Transverse colon (tissue), 3 donors: ENCODE measurements at regions not wholly inside any gene's neighbourhood (a gene's known extent, or its start where the extent isn't known, plus 50 kb on each side); places are given as distances from the start of the nearest gene placed in this dataset.

Experiments
- POLR2A ChIP-seq: fragments of 450-650 bp; IDR thresholded peaks from one replicate; pipeline ENCODE4 v1.6.1; 2016; ENCODE audit warnings: antibody characterized with exemption, mild to moderate bottlenecking, moderate library complexity
- TF ChIP-seq, protein P1 (sequence below), 5 experiments: fragments of 200-600 bp in 3 of 5; fragments of 450-650 bp in 2 of 5; sonication (generic) in 3 of 5; IDR thresholded peaks; 1 replicate in 2 of 5; 2 replicates in 3 of 5; pipeline ENCODE4 v1.5.1; 2016 to 2017; ENCODE audit warnings: antibody characterized with exemption in 5 of 5, inconsistent platforms in 3 of 5, mild to moderate bottlenecking in 2 of 5, moderate library complexity in 1 of 5

DNA sequence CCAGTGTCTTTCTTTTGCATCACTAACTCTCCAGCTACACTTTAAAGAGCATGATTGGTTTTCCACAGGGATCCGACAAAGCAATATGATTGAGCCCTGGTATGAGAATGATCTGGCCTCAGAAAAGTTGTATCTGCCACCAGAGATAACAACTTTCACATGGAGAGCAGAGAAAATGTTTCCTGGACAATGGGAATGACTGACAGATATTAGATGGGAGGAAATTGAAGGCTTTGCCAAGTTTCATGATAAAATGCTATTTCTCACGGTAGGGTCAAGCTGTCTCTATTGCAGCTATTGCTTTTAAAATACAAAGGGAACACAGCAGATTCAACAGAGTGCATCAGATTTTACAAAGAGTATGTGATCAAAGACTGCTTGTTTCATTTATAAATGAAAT lies 56.4 kb upstream of the GLIS3 start:
- TF ChIP-seq, protein P1, sequence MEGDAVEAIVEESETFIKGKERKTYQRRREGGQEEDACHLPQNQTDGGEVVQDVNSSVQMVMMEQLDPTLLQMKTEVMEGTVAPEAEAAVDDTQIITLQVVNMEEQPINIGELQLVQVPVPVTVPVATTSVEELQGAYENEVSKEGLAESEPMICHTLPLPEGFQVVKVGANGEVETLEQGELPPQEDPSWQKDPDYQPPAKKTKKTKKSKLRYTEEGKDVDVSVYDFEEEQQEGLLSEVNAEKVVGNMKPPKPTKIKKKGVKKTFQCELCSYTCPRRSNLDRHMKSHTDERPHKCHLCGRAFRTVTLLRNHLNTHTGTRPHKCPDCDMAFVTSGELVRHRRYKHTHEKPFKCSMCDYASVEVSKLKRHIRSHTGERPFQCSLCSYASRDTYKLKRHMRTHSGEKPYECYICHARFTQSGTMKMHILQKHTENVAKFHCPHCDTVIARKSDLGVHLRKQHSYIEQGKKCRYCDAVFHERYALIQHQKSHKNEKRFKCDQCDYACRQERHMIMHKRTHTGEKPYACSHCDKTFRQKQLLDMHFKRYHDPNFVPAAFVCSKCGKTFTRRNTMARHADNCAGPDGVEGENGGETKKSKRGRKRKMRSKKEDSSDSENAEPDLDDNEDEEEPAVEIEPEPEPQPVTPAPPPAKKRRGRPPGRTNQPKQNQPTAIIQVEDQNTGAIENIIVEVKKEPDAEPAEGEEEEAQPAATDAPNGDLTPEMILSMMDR (IDR thresholded peaks at IDR 0.05) = no peak
- no peak for TF ChIP-seq POLR2A
